ENCODE measurements at regions not wholly inside any gene's neighbourhood (a gene's known extent, or its start where the extent isn't known, plus 50 kb on each side); places are given as distances from the start of the nearest gene placed in this dataset.

- TF ChIP-seq CTCF (tag by site-specific recombination; IDR thresholded peaks at IDR 0.05): no peak
- no peak for TF ChIP-seq ZIC2 (tag by site-specific recombination; IDR thresholded peaks at IDR 0.05)
- TF ChIP-seq HOXA7 (CRISPR knock-in tag; IDR thresholded peaks at IDR 0.05; ENCODE audit: borderline replicate concordance): no peak
- TF ChIP-seq ZNF571 (tag by site-specific recombination; IDR thresholded peaks at IDR 0.05): no peak
- TF ChIP-seq YY1 (tag by site-specific recombination; IDR thresholded peaks at IDR 0.05): no peak
- no peak for TF ChIP-seq SCRT1 (tag by site-specific recombination; IDR thresholded peaks at IDR 0.05; ENCODE audit: borderline replicate concordance)
- TF ChIP-seq PBX3 (CRISPR knock-in tag; IDR thresholded peaks at IDR 0.05): no peak
- TF ChIP-seq ZNF138 (tag by site-specific recombination; IDR thresholded peaks at IDR 0.05; ENCODE audit: borderline replicate concordance): no peak
- no peak for TF ChIP-seq RBAK (tag by site-specific recombination; IDR thresholded peaks at IDR 0.05)
Observed at GRCh38 chr5:123876276-123876790, 364.4 kb downstream of the CSNK1G3 start.

Measured in HEK293 (cell line).